NCI-H2029 (cell line): ENCODE measurements at regions not wholly inside any gene's neighbourhood (a gene's known extent, or its start where the extent isn't known, plus 50 kb on each side); places are given as distances from the start of the nearest gene placed in this dataset.
"Not testable (repeated sequence)": the region's sequence is repeated elsewhere in the genome, so short reads cannot be mapped to it uniquely, and the experiment has no call there.

Source experiments
- DNase-seq: peaks from one replicate; lab custom pipeline; 2025; lab: John Stamatoyannopoulos, UW

- not testable (repeated sequence) for DNase-seq
These were observed 67.9 kb downstream of the MSX2 start for GRCh38 chr5:174792265-174792664.

- DNase-seq = no peak
These were observed 66.5 kb downstream of the MSX2 start for GRCh38 chr5:174790906-174791305.

- DNase-seq = no peak
These were observed 65.2 kb downstream of the MSX2 start for GRCh38 chr5:174789596-174789995.

- no peak for DNase-seq
These were observed 60.8 kb downstream of the MSX2 start for GRCh38 chr5:174785120-174785680.
